ENCODE measurements at regions not wholly inside any gene's neighbourhood (a gene's known extent, or its start where the extent isn't known, plus 50 kb on each side); places are given as distances from the start of the nearest gene placed in this dataset.

DNA sequence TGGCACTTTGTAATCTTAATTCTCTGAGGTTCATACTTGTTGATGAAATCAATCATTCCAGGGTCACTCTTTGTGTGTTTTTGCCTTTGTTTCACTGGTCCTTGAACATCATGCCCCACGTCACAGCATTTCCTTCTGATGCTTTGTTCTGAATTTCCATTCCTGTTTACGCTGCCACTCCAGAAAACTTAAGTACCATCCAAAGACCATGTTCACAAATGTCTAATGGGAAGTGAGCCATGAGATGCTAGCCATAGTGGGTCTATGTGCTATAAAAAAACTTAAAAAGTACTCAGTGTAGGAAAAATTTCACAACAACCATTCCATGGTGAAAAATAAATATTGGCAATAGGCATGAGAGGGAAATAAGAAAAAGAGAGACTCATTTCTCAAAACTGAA, 232.0 kb downstream of the IBTK start:
- TF ChIP-seq ZNF274 (IDR thresholded peaks at IDR 0.05; ENCODE audit: borderline replicate concordance, extremely low read depth, low read length): no peak
- no peak for TF ChIP-seq POLR2AphosphoS5 (IDR thresholded peaks at IDR 0.05; ENCODE audit: low read depth, low read length)
- TF ChIP-seq, protein P1, sequence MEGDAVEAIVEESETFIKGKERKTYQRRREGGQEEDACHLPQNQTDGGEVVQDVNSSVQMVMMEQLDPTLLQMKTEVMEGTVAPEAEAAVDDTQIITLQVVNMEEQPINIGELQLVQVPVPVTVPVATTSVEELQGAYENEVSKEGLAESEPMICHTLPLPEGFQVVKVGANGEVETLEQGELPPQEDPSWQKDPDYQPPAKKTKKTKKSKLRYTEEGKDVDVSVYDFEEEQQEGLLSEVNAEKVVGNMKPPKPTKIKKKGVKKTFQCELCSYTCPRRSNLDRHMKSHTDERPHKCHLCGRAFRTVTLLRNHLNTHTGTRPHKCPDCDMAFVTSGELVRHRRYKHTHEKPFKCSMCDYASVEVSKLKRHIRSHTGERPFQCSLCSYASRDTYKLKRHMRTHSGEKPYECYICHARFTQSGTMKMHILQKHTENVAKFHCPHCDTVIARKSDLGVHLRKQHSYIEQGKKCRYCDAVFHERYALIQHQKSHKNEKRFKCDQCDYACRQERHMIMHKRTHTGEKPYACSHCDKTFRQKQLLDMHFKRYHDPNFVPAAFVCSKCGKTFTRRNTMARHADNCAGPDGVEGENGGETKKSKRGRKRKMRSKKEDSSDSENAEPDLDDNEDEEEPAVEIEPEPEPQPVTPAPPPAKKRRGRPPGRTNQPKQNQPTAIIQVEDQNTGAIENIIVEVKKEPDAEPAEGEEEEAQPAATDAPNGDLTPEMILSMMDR (IDR thresholded peaks at IDR 0.05; ENCODE audit: control extremely low read depth in 1 of 3, insufficient read depth in 1 of 3, low read depth in 1 of 3, low read length in 3 of 3): no peak

Data from H1 (cell line).